IMR-90 (cell line): ENCODE measurements at regions not wholly inside any gene's neighbourhood (a gene's known extent, or its start where the extent isn't known, plus 50 kb on each side); places are given as distances from the start of the nearest gene placed in this dataset.
A peak's percentile ranks its signal among the peaks of the same experiment; 100 is the strongest.

Experiments used
- ATAC-seq: fragments of 200-7000 bp; cut with Tn5 transposase; 2 replicates; pipeline ENCODE4 v1.9.1; 2020; ENCODE audit warnings: low read depth, mild to moderate bottlenecking, moderate library complexity
- BruUV-seq: library from RNA; stranded (reverse); fragments of 400-500 nt; replicated peaks from 2 replicates; lab custom pipeline; 2021; lab: Mats Ljungman, UMichigan
- CTCF ChIA-PET: fragments of 300-600 bp; formaldehyde crosslinking; extraction: SDS; loops from one replicate; lab custom pipeline; 2021; ENCODE audit warnings: antibody characterized with exemption; lab: Yijun Ruan, JAX
- POLR2A ChIA-PET: fragments of 300-600 bp; sonication (Branson Sonifier 250); formaldehyde crosslinking; loops from one replicate; lab custom pipeline; 2022; ENCODE audit warnings: antibody characterized with exemption; ENCODE audit not compliant: unreplicated experiment; lab: Charles Lee
- DNase-seq: peaks from one replicate; pipeline ENCODE4 v3.0.0; 2013
- H2AFZ ChIP-seq: replicated peaks from 2 replicates; pipeline ENCODE3; 2013; ENCODE audit warnings: low read length, mild to moderate bottlenecking; ENCODE audit not compliant: poor library complexity
- H2AK5ac ChIP-seq: 2 replicates; pipeline ENCODE4 v1.6.1; 2013; ENCODE audit warnings: low read depth, low read length, inconsistent platforms
- H2AK9ac ChIP-seq: replicated peaks from 2 replicates; pipeline ENCODE3; 2013; ENCODE audit warnings: mild to moderate bottlenecking, low read depth, low read length, moderate library complexity; ENCODE audit not compliant: poor library complexity
- H2BK120ac ChIP-seq: 2 replicates; pipeline ENCODE4 v1.6.1; 2013; ENCODE audit warnings: low read depth, low read length, inconsistent platforms
- H2BK15ac ChIP-seq: 3 replicates; pipeline ENCODE4 v1.6.1; 2013; ENCODE audit warnings: low read depth, low read length, inconsistent platforms
- H2BK20ac ChIP-seq: 2 replicates; pipeline ENCODE4 v1.6.1; 2013; ENCODE audit warnings: low read depth, mild to moderate bottlenecking, inconsistent platforms, low read length, moderate library complexity
- H2BK5ac ChIP-seq: 2 replicates; pipeline ENCODE4 v1.6.1; 2013; ENCODE audit warnings: mild to moderate bottlenecking, low read depth, low read length, inconsistent platforms; ENCODE audit not compliant: poor library complexity, severe bottlenecking
- H3K14ac ChIP-seq: replicated peaks from 2 replicates; pipeline ENCODE4 v1.6.1; 2013; ENCODE audit warnings: low read depth, low read length, inconsistent platforms
- H3K18ac ChIP-seq: 2 replicates; pipeline ENCODE4 v1.6.1; 2013; ENCODE audit warnings: low read depth, low read length, control low read depth
- H3K23ac ChIP-seq: 2 replicates; pipeline ENCODE4 v1.6.1; 2013; ENCODE audit warnings: low read depth, low read length, inconsistent platforms
- H3K27ac ChIP-seq: 2 replicates; pipeline ENCODE4 v1.5.1; 2013; ENCODE audit warnings: mild to moderate bottlenecking, control low read depth, low read length; ENCODE audit not compliant: insufficient read depth
- H3K27me3 ChIP-seq: 2 replicates; pipeline ENCODE4 v1.6.1; 2013; ENCODE audit warnings: low read length; ENCODE audit not compliant: control insufficient read depth, insufficient read depth
- H3K36me3 ChIP-seq: 2 replicates; pipeline ENCODE4 v1.6.1; 2013; ENCODE audit warnings: low read length, mixed read lengths; ENCODE audit not compliant: control insufficient read depth, insufficient read depth
- H3K4ac ChIP-seq: 2 replicates; pipeline ENCODE4 v1.6.1; 2013; ENCODE audit warnings: low read depth, low read length, inconsistent platforms
- H3K4me1 ChIP-seq: 2 replicates; pipeline ENCODE4 v1.6.1; 2013; ENCODE audit warnings: low read length, mixed read lengths; ENCODE audit not compliant: control insufficient read depth, insufficient read depth
- H3K4me2 ChIP-seq: 2 replicates; pipeline ENCODE4 v1.6.1; 2013; ENCODE audit warnings: low read depth, mild to moderate bottlenecking, control low read depth, low read length, moderate library complexity
- H3K4me3 ChIP-seq: 2 replicates; pipeline ENCODE4 v1.5.1; 2013; ENCODE audit warnings: low read depth, mild to moderate bottlenecking, control low read depth, low read length, moderate library complexity; ENCODE audit not compliant: insufficient read depth
- H3K56ac ChIP-seq: 2 replicates; pipeline ENCODE4 v1.6.1; 2013; ENCODE audit warnings: low read length, inconsistent platforms; ENCODE audit not compliant: insufficient read depth; ENCODE audit errors: extremely low read depth
- H3K79me1 ChIP-seq, 2 experiments: 2 replicates each; pipeline ENCODE4 v1.6.1; 2013; ENCODE audit warnings: low read length in 2 of 2, inconsistent platforms in 1 of 2, low read depth in 1 of 2
- H3K9ac ChIP-seq: 2 replicates; pipeline ENCODE4 v1.6.1; 2013; ENCODE audit warnings: low read depth, low read length, control low read depth
- H3K9me1 ChIP-seq: 2 replicates; pipeline ENCODE4 v1.6.1; 2013; ENCODE audit warnings: low read length, inconsistent platforms; ENCODE audit not compliant: insufficient read depth
- H3K9me3 ChIP-seq: 2 replicates; pipeline ENCODE4 v1.6.1; 2013; ENCODE audit warnings: low read length; ENCODE audit not compliant: control insufficient read depth, insufficient read depth
- H4K20me1 ChIP-seq: 2 replicates; pipeline ENCODE4 v1.6.1; 2013; ENCODE audit warnings: low read length, inconsistent platforms; ENCODE audit not compliant: insufficient read depth
- H4K5ac ChIP-seq: 2 replicates; pipeline ENCODE4 v1.6.1; 2013; ENCODE audit warnings: mild to moderate bottlenecking, low read depth, low read length, control low read depth
- H4K8ac ChIP-seq, 2 experiments: 2 replicates each; pipeline ENCODE4 v1.6.1; 2013; ENCODE audit warnings: low read depth in 2 of 2, low read length in 2 of 2, control low read depth in 1 of 2, inconsistent platforms in 1 of 2
- H4K91ac ChIP-seq: 2 replicates; pipeline ENCODE4 v1.6.1; 2013; ENCODE audit warnings: low read depth, low read length, inconsistent platforms; ENCODE audit not compliant: insufficient read depth
- CEBPB ChIP-seq: IDR thresholded peaks from 2 replicates; pipeline ENCODE4 v1.6.1; 2012; ENCODE audit warnings: low read depth, low read length, improper control_type of control experiment
- MAZ ChIP-seq: IDR thresholded peaks from 2 replicates; pipeline ENCODE4 v1.6.1; 2012; ENCODE audit warnings: low read depth, mild to moderate bottlenecking, low read length, improper control_type of control experiment, moderate library complexity, borderline replicate concordance
- WGBS, 2 experiments: methylation state at CpG; one replicate each; pipeline versions ENCODE4 v1.1.5 to v1.1.7; 2013; ENCODE audit warnings: missing lambda C conversion rate in 2 of 2; ENCODE audit not compliant: insufficient read length in 1 of 2; ENCODE audit errors: extremely low coverage in 2 of 2; 5-methylcytosine and 5-hydroxymethylcytosine counted together
- dilution Hi-C: fragments of 300-500 bp; cut with HindIII; formaldehyde crosslinking; loops from one replicate; pipeline ENCODE4 v1.14.3; 2018; ENCODE audit warnings: low sequenced_read_pairs; ENCODE audit not compliant: unreplicated experiment
- in situ Hi-C: fragments of 300-500 bp; cut with MboI; formaldehyde crosslinking; loops from 3 replicates; pipeline ENCODE4 v1.14.3; 2019; ENCODE audit warnings: low sequenced_read_pairs, inconsistent platforms, mixed read lengths
- intact Hi-C: fragments of 100-400 bp; cut with micrococcal nuclease; formaldehyde crosslinking; loops from 2 replicates; pipeline ENCODE4 v1.10.0; 2022
- TF ChIP-seq, protein P1 (sequence below): fragments of 150-350 bp; IDR thresholded peaks from 2 replicates; pipeline ENCODE4 v1.6.1; 2016; ENCODE audit warnings: low read depth, mild to moderate bottlenecking, low read length, moderate library complexity, borderline replicate concordance

GRCh38 chr2:7881063-7881462, 800.8 kb upstream of the ID2 start:
- Histone ChIP-seq H2AFZ (no peak overlapping the region), H2AK5ac (no peak overlapping the region), H3K79me1 (no peaks in the 10 kb centered on the region), H4K5ac (no peak overlapping the region), H2BK20ac (no peak overlapping the region), H2AK9ac (no peak overlapping the region), H3K4me1 (no peaks in the 10 kb centered on the region), H4K20me1 (no peaks in the 10 kb centered on the region), H3K23ac (no peak overlapping the region), H3K9me1 (no peaks in the 10 kb centered on the region), H3K18ac (no peak overlapping the region), H4K8ac (no peak overlapping the region), H3K4me3 (no peak overlapping the region), H4K91ac (no peak overlapping the region), H2BK15ac (no peak overlapping the region), H2BK120ac (no peak overlapping the region), H3K9ac (no peak overlapping the region), H2BK5ac (no peak overlapping the region), H3K27ac (no peak overlapping the region), H3K14ac (no peak overlapping the region), H3K27me3 (no peaks in the 10 kb centered on the region), H3K4ac (no peak overlapping the region), H3K56ac (no peak overlapping the region), H3K36me3 (no peaks in the 10 kb centered on the region), H3K4me2 (no peak overlapping the region), H3K9me3 (no peaks in the 10 kb centered on the region)
- BruUV-seq = no TSS peak
- intact Hi-C loops = no loop called here
- no CpG with 5 or more reads among the region's 5 CpGs for WGBS, 2 experiments
- dilution Hi-C loops = no loop called here
- POLR2A ChIA-PET = no interaction called here
- DNase-seq (peak; percentile 2), ATAC-seq (no peak)
- TF ChIP-seq, protein P1, sequence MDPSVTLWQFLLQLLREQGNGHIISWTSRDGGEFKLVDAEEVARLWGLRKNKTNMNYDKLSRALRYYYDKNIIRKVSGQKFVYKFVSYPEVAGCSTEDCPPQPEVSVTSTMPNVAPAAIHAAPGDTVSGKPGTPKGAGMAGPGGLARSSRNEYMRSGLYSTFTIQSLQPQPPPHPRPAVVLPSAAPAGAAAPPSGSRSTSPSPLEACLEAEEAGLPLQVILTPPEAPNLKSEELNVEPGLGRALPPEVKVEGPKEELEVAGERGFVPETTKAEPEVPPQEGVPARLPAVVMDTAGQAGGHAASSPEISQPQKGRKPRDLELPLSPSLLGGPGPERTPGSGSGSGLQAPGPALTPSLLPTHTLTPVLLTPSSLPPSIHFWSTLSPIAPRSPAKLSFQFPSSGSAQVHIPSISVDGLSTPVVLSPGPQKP = no peak
- TF ChIP-seq CEBPB (no peak), MAZ (no peak)
- in situ Hi-C loops = no loop called here
- CTCF ChIA-PET = no interaction called here
